ENCODE measurements at regions not wholly inside any gene's neighbourhood (a gene's known extent, or its start where the extent isn't known, plus 50 kb on each side); places are given as distances from the start of the nearest gene placed in this dataset.

DNA sequence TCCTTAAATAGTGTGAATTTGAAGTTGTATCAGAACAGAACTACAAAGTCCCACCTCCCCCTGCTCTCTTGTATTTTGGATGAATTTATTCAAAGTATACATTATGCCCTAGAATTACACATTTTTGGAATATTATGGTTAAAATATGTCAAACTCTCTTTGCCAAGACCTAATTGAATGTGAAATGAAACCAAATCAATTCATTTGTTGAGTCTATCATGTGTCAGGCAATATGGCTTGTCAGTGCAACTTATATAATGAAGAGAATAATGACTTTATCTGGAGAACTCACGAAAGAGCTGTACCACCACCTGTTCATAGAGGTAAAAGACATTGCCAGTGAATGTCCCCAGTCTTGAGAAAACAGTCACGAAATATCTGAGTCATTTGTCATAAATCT, 106.8 kb downstream of the TUSC1 start:
- TF ChIP-seq YY1 (tag by site-specific recombination; IDR thresholded peaks at IDR 0.05) (no peak), ZNF501 (tag by site-specific recombination; IDR thresholded peaks at IDR 0.05) (no peak), BCL11A (tag by site-specific recombination; IDR thresholded peaks at IDR 0.05; ENCODE audit: low read depth) (no peak), TCF7L2 (IDR thresholded peaks at IDR 0.05; ENCODE audit: borderline replicate concordance, low read depth, low read length) (no peak)
- TF ChIP-seq, protein P1, sequence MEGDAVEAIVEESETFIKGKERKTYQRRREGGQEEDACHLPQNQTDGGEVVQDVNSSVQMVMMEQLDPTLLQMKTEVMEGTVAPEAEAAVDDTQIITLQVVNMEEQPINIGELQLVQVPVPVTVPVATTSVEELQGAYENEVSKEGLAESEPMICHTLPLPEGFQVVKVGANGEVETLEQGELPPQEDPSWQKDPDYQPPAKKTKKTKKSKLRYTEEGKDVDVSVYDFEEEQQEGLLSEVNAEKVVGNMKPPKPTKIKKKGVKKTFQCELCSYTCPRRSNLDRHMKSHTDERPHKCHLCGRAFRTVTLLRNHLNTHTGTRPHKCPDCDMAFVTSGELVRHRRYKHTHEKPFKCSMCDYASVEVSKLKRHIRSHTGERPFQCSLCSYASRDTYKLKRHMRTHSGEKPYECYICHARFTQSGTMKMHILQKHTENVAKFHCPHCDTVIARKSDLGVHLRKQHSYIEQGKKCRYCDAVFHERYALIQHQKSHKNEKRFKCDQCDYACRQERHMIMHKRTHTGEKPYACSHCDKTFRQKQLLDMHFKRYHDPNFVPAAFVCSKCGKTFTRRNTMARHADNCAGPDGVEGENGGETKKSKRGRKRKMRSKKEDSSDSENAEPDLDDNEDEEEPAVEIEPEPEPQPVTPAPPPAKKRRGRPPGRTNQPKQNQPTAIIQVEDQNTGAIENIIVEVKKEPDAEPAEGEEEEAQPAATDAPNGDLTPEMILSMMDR (tag by site-specific recombination; IDR thresholded peaks at IDR 0.05) = no peak
- TF ChIP-seq, protein P2, sequence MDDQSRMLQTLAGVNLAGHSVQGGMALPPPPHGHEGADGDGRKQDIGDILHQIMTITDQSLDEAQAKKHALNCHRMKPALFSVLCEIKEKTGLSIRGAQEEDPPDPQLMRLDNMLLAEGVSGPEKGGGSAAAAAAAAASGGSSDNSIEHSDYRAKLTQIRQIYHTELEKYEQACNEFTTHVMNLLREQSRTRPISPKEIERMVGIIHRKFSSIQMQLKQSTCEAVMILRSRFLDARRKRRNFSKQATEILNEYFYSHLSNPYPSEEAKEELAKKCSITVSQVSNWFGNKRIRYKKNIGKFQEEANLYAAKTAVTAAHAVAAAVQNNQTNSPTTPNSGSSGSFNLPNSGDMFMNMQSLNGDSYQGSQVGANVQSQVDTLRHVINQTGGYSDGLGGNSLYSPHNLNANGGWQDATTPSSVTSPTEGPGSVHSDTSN (CRISPR knock-in tag; IDR thresholded peaks at IDR 0.05) = no peak
- TF ChIP-seq, protein P3, sequence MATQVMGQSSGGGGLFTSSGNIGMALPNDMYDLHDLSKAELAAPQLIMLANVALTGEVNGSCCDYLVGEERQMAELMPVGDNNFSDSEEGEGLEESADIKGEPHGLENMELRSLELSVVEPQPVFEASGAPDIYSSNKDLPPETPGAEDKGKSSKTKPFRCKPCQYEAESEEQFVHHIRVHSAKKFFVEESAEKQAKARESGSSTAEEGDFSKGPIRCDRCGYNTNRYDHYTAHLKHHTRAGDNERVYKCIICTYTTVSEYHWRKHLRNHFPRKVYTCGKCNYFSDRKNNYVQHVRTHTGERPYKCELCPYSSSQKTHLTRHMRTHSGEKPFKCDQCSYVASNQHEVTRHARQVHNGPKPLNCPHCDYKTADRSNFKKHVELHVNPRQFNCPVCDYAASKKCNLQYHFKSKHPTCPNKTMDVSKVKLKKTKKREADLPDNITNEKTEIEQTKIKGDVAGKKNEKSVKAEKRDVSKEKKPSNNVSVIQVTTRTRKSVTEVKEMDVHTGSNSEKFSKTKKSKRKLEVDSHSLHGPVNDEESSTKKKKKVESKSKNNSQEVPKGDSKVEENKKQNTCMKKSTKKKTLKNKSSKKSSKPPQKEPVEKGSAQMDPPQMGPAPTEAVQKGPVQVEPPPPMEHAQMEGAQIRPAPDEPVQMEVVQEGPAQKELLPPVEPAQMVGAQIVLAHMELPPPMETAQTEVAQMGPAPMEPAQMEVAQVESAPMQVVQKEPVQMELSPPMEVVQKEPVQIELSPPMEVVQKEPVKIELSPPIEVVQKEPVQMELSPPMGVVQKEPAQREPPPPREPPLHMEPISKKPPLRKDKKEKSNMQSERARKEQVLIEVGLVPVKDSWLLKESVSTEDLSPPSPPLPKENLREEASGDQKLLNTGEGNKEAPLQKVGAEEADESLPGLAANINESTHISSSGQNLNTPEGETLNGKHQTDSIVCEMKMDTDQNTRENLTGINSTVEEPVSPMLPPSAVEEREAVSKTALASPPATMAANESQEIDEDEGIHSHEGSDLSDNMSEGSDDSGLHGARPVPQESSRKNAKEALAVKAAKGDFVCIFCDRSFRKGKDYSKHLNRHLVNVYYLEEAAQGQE (tag by site-specific recombination; IDR thresholded peaks at IDR 0.05) = no peak
- TF ChIP-seq, protein P4, sequence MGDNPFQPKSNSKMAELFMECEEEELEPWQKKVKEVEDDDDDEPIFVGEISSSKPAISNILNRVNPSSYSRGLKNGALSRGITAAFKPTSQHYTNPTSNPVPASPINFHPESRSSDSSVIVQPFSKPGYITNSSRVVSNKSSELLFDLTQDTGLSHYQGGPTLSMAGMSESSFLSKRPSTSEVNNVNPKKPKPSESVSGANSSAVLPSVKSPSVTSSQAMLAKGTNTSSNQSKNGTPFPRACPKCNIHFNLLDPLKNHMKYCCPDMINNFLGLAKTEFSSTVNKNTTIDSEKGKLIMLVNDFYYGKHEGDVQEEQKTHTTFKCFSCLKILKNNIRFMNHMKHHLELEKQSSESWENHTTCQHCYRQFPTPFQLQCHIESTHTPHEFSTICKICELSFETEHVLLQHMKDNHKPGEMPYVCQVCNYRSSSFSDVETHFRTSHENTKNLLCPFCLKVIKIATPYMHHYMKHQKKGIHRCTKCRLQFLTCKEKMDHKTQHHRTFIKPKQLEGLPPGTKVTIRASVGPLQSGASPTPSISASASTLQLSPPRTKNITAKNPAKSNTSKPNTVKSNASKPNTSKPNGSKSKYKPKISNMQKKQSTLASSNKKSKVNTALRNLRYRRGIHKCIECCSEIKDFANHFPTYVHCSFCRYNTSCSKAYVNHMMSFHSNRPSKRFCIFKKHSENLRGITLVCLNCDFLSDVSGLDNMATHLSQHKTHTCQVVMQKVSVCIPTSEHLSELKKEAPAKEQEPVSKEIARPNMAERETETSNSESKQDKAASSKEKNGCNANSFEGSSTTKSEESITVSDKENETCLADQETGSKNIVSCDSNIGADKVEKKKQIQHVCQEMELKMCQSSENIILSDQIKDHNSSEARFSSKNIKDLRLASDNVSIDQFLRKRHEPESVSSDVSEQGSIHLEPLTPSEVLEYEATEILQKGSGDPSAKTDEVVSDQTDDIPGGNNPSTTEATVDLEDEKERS (tag by site-specific recombination; IDR thresholded peaks at IDR 0.05) = no peak

Measured in HEK293 (cell line).